Activated CD8-positive, alpha-beta memory T cell treated with anti-CD3 and anti-CD28 coated beads for 36 hours (primary cell): ENCODE measurements at regions not wholly inside any gene's neighbourhood (a gene's known extent, or its start where the extent isn't known, plus 50 kb on each side); places are given as distances from the start of the nearest gene placed in this dataset.

Experiments
- CTCF ChIA-PET: fragments of 350-600 bp; sonication (Branson Sonifier 250); formaldehyde crosslinking; loops from one replicate; lab custom pipeline; 2021; ENCODE audit warnings: antibody characterized with exemption; lab: Charles Lee
- POLR2A ChIA-PET: fragments of 350-600 bp; sonication (Branson Sonifier 250); formaldehyde crosslinking; loops from one replicate; lab custom pipeline; 2021; ENCODE audit warnings: antibody characterized with exemption; lab: Charles Lee

- ChIA-PET CTCF (no interaction called here), POLR2A (no interaction called here)
These were observed 430.1 kb downstream of the TUSC7 start for GRCh38 chr3:117139681-117140080.

GRCh38 chr3:117141812-117142211 is 432.2 kb downstream of the TUSC7 start:
- ChIA-PET CTCF (no interaction called here), POLR2A (no interaction called here)

- POLR2A ChIA-PET, result no interaction called here
- CTCF ChIA-PET, result no interaction called here
These were observed 435.3 kb downstream of the TUSC7 start for GRCh38 chr3:117144853-117145252.

GRCh38 chr3:117145677-117146076 is 436.1 kb downstream of the TUSC7 start:
- POLR2A ChIA-PET, result no interaction called here

GRCh38 chr3:117146571-117146970 is 437.0 kb downstream of the TUSC7 start:
- ChIA-PET CTCF (no interaction called here), POLR2A (no interaction called here)

More at GRCh38 chr3:117145677-117146076, 436.1 kb downstream of the TUSC7 start:
- CTCF ChIA-PET, result no interaction called here

- POLR2A ChIA-PET, result no interaction called here
- CTCF ChIA-PET, result no interaction called here
These were observed 440.0 kb downstream of the TUSC7 start for GRCh38 chr3:117149584-117149983.

GRCh38 chr3:117150628-117151027 is 441.0 kb downstream of the TUSC7 start:
- POLR2A ChIA-PET, result no interaction called here
- CTCF ChIA-PET, result no interaction called here

GRCh38 chr3:117160176-117160575 is 450.6 kb downstream of the TUSC7 start:
- CTCF ChIA-PET, result no interaction called here
- POLR2A ChIA-PET, result no interaction called here

GRCh38 chr3:117161816-117162215 is 452.2 kb downstream of the TUSC7 start:
- CTCF ChIA-PET, result no interaction called here
- POLR2A ChIA-PET, result no interaction called here

GRCh38 chr3:117165176-117165575 is 455.6 kb downstream of the TUSC7 start:
- CTCF ChIA-PET, result no interaction called here
- POLR2A ChIA-PET, result no interaction called here

- CTCF ChIA-PET, result no interaction called here
- POLR2A ChIA-PET, result no interaction called here
These were observed 456.0 kb downstream of the TUSC7 start for GRCh38 chr3:117165601-117166051.

GRCh38 chr3:117168896-117169295 is 459.3 kb downstream of the TUSC7 start:
- CTCF ChIA-PET, result no interaction called here
- POLR2A ChIA-PET, result no interaction called here

- ChIA-PET CTCF (no interaction called here), POLR2A (no interaction called here)
These were observed 460.5 kb downstream of the TUSC7 start for GRCh38 chr3:117170094-117170493.

- ChIA-PET CTCF (no interaction called here), POLR2A (no interaction called here)
These were observed 461.5 kb downstream of the TUSC7 start for GRCh38 chr3:117171124-117171523.

- POLR2A ChIA-PET, result no interaction called here
- CTCF ChIA-PET, result no interaction called here
These were observed 462.8 kb downstream of the TUSC7 start for GRCh38 chr3:117172426-117172825.

GRCh38 chr3:117181222-117181621 is 471.6 kb downstream of the TUSC7 start:
- CTCF ChIA-PET, result no interaction called here
- POLR2A ChIA-PET, result no interaction called here

GRCh38 chr3:117184574-117184973 is 475.0 kb downstream of the TUSC7 start:
- POLR2A ChIA-PET, result no interaction called here

GRCh38 chr3:117191245-117191644 is 481.7 kb downstream of the TUSC7 start:
- POLR2A ChIA-PET, result no interaction called here
- CTCF ChIA-PET, result no interaction called here

More at GRCh38 chr3:117184574-117184973, 475.0 kb downstream of the TUSC7 start:
- CTCF ChIA-PET, result no interaction called here

GRCh38 chr3:117192888-117193287 is 483.3 kb downstream of the TUSC7 start:
- CTCF ChIA-PET, result no interaction called here
- POLR2A ChIA-PET, result no interaction called here

- CTCF ChIA-PET, result no interaction called here
- POLR2A ChIA-PET, result no interaction called here
These were observed 483.8 kb downstream of the TUSC7 start for GRCh38 chr3:117193390-117193789.

GRCh38 chr3:117195034-117195433 is 485.5 kb downstream of the TUSC7 start:
- CTCF ChIA-PET, result no interaction called here
- POLR2A ChIA-PET, result no interaction called here

- ChIA-PET POLR2A (no interaction called here), CTCF (no interaction called here)
These were observed 491.4 kb downstream of the TUSC7 start for GRCh38 chr3:117200962-117201361.
